Mammary epithelial cell (primary cell): ENCODE measurements at regions not wholly inside any gene's neighbourhood (a gene's known extent, or its start where the extent isn't known, plus 50 kb on each side); places are given as distances from the start of the nearest gene placed in this dataset.

Experiments used
- CTCF ChIP-seq, 2 donors: IDR thresholded peaks in 1 of 2; conservative IDR thresholded peaks in 1 of 2; 2 replicates each; pipeline ENCODE4 v1.5.1; 2011 to 2012; ENCODE audit warnings: inconsistent platforms in 2 of 2, low read length in 2 of 2, mild to moderate bottlenecking in 2 of 2, control low read depth in 1 of 2, low read depth in 1 of 2; ENCODE audit not compliant: insufficient read depth in 1 of 2; ENCODE audit errors: extremely low read depth in 1 of 2
- EZH2 ChIP-seq: IDR thresholded peaks from 2 replicates; pipeline ENCODE4 v1.6.1; 2012; ENCODE audit warnings: low read length, inconsistent platforms, borderline replicate concordance

GRCh38 chr4:14878681-14879080 lies 123.6 kb upstream of the CPEB2 start:
- no peak for TF ChIP-seq CTCF (conservative IDR thresholded peaks at IDR 0.05 in 1 of 2, IDR thresholded peaks at IDR 0.05 in 1 of 2; ENCODE audit: extremely low read depth in 1 of 2, insufficient read depth in 1 of 2, low read depth in 1 of 2, low read length in 2 of 2)
- no peak for TF ChIP-seq EZH2
